ENCODE measurements at regions not wholly inside any gene's neighbourhood (a gene's known extent, or its start where the extent isn't known, plus 50 kb on each side); places are given as distances from the start of the nearest gene placed in this dataset.
"Not testable (repeated sequence)": the region's sequence is repeated elsewhere in the genome, so short reads cannot be mapped to it uniquely, and the experiment has no call there.

GRCh38 chr9:65411336-65411735 is 126.3 kb upstream of the FOXD4L5 start:
- intact Hi-C loops (cut with DNase I), result no loop called here
- DNase-seq (no peak), ATAC-seq (no peak)
- Histone ChIP-seq H3K36me3 (no peaks in the 10 kb centered on the region), H3K27me3 (ENCODE audit: low read depth) (no peaks in the 10 kb centered on the region), H3K9me3 (no peaks in the 10 kb centered on the region), H3K4me1 (no peaks in the 10 kb centered on the region), H3K4me3 (no peak overlapping the region), H3K27ac (no peak overlapping the region)
- no peak for TF ChIP-seq CTCF (IDR thresholded peaks at IDR 0.05)

GRCh38 chr9:65410926-65411325 is 125.9 kb upstream of the FOXD4L5 start:
- H3K27ac ChIP-seq, result no peak overlapping the region
- H3K36me3 ChIP-seq, result no peaks in the 10 kb centered on the region
- H3K9me3 ChIP-seq, result no peaks in the 10 kb centered on the region
- H3K4me3 ChIP-seq, result no peak overlapping the region
- TF ChIP-seq CTCF (IDR thresholded peaks at IDR 0.05), result no peak
- H3K4me1 ChIP-seq, result no peaks in the 10 kb centered on the region
- no peaks in the 10 kb centered on the region for H3K27me3 ChIP-seq (ENCODE audit: low read depth)
- intact Hi-C loops (cut with DNase I), result no loop called here
- ATAC-seq (no peak), DNase-seq (no peak)

- H3K9me3 ChIP-seq, result no peaks in the 10 kb centered on the region
- no peaks in the 10 kb centered on the region for H3K36me3 ChIP-seq
- no peak overlapping the region for H3K4me3 ChIP-seq
- DNase-seq, result no peak
- no peak for TF ChIP-seq CTCF (IDR thresholded peaks at IDR 0.05)
- ATAC-seq, result no peak
- intact Hi-C loops (cut with DNase I), result no loop called here
- H3K27me3 ChIP-seq (ENCODE audit: low read depth), result no peaks in the 10 kb centered on the region
- H3K27ac ChIP-seq, result no peak overlapping the region
- no peaks in the 10 kb centered on the region for H3K4me1 ChIP-seq
Observed at GRCh38 chr9:65409471-65409980, 124.5 kb upstream of the FOXD4L5 start.

- intact Hi-C loops (cut with DNase I); H3K36me3 ChIP-seq; H3K9me3 ChIP-seq; H3K27me3 ChIP-seq (ENCODE audit: low read depth); DNase-seq; ATAC-seq; H3K4me1 ChIP-seq; H3K27ac ChIP-seq; H3K4me3 ChIP-seq: not testable (repeated sequence)
Observed at GRCh38 chr9:65408806-65409205, 123.8 kb upstream of the FOXD4L5 start.

- H3K27ac ChIP-seq; DNase-seq; intact Hi-C loops (cut with DNase I); H3K9me3 ChIP-seq; H3K4me3 ChIP-seq; H3K4me1 ChIP-seq; H3K36me3 ChIP-seq; ATAC-seq; H3K27me3 ChIP-seq (ENCODE audit: low read depth): not testable (repeated sequence)
Observed at GRCh38 chr9:65406625-65407024, 121.6 kb upstream of the FOXD4L5 start.

GRCh38 chr9:65405766-65406165 is 120.8 kb upstream of the FOXD4L5 start:
- H3K36me3 ChIP-seq; H3K27ac ChIP-seq; H3K27me3 ChIP-seq (ENCODE audit: low read depth); intact Hi-C loops (cut with DNase I); H3K9me3 ChIP-seq; H3K4me1 ChIP-seq; ATAC-seq; DNase-seq; H3K4me3 ChIP-seq: not testable (repeated sequence)

- H3K4me3 ChIP-seq, result no peak overlapping the region
- no peaks in the 10 kb centered on the region for H3K36me3 ChIP-seq
- H3K4me1 ChIP-seq, result no peaks in the 10 kb centered on the region
- TF ChIP-seq CTCF (IDR thresholded peaks at IDR 0.05), result no peak
- intact Hi-C loops (cut with DNase I), result no loop called here
- no peaks in the 10 kb centered on the region for H3K27me3 ChIP-seq (ENCODE audit: low read depth)
- no peak for ATAC-seq
- no peak overlapping the region for H3K27ac ChIP-seq
- DNase-seq, result no peak
- no peaks in the 10 kb centered on the region for H3K9me3 ChIP-seq
Observed at GRCh38 chr9:65405253-65405652, 120.2 kb upstream of the FOXD4L5 start.
